HG03103 (cell line): ENCODE measurements at regions not wholly inside any gene's neighbourhood (a gene's known extent, or its start where the extent isn't known, plus 50 kb on each side); places are given as distances from the start of the nearest gene placed in this dataset.

Experiments used
- ATAC-seq: cut with Tn5 transposase; IDR thresholded peaks from one replicate; pipeline ENCODE4 v1.9.1; 2021; ENCODE audit warnings: low read depth; ENCODE audit not compliant: unreplicated experiment

GRCh38 chr15:62459875-62460274 is 294.8 kb upstream of the C2CD4B start:
- no peak for ATAC-seq

DNA sequence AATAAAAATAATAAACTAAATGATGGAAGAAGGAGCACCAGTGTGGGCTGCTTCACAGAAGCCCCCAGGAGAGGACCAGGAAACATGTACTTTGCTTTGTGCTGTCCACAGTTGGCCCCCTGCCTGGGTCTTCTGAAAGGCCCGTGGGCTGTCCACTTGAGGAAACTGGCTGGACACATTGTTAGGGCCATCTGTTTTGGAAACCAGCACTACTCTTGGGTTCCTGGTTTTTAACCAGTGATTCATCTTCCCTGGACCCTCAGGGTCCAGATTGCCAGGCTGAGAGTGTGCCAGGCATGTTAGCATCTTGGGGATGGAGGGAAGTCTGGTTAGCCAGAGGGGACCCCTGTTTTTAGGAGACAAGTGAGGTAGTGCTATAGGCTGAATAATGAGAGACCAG is 297.2 kb upstream of the C2CD4B start:
- no peak for ATAC-seq

DNA sequence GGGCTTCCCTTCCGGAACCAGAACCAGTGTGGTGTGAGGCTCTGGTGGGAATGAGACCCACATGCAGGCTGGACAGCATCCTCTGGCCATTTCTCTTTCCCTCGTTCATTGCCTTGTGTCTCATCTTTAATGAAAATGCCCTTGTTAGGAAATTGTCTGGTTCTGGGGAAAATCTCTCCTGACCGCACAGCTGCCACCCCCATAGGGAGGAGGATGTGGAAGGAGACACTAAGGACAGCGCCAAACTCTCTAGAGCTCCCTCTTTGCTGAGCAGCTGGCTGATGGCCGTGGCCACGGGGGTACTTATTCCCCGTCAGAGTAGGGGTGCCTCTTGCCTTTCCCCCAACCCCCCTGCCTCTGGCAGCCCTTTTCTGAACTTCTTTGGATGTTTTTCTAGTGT is 297.6 kb upstream of the C2CD4B start:
- ATAC-seq, result no peak

GRCh38 chr15:62464705-62465104 is 299.6 kb upstream of the C2CD4B start:
- ATAC-seq, result no peak

DNA sequence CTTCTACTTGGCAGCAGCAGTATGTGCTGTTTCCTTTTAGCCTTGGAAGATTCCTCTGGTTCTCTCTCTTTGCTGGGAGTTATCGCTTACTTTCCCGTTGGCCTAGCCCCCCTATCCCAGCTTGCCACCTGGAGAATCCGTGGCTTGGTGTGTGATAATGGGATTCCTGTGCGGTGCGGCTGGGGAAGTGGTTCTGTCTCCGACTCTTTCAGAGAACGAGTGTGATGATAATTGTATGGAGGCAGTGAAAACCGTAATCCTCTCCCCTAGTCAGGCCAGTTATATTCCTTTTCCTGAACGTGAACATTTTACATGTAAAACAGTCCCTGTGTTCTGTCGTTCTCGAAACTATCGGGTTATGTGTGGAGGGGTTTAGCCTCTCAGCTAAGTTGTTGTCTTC is 300.1 kb upstream of the C2CD4B start:
- no peak for ATAC-seq

DNA sequence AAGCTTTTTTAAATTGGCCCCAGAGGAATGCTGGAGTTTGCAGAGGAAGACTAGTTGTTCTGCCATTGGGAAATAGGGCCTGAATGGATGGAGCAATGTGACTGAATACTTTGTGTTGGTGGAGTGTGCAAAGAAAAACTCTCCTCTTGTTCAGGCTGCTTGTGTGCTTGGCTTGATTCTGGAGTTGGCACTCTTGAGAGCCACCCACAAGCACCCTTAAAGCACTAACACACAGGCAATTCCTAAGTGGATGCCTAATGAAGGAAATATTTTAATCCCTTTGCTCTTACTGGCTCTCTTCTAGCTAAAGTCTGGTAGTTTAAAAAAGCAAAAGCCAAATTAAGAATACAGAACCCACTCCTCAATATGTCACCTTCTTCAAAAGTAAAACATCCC is 304.4 kb upstream of the C2CD4B start:
- no peak for ATAC-seq

DNA sequence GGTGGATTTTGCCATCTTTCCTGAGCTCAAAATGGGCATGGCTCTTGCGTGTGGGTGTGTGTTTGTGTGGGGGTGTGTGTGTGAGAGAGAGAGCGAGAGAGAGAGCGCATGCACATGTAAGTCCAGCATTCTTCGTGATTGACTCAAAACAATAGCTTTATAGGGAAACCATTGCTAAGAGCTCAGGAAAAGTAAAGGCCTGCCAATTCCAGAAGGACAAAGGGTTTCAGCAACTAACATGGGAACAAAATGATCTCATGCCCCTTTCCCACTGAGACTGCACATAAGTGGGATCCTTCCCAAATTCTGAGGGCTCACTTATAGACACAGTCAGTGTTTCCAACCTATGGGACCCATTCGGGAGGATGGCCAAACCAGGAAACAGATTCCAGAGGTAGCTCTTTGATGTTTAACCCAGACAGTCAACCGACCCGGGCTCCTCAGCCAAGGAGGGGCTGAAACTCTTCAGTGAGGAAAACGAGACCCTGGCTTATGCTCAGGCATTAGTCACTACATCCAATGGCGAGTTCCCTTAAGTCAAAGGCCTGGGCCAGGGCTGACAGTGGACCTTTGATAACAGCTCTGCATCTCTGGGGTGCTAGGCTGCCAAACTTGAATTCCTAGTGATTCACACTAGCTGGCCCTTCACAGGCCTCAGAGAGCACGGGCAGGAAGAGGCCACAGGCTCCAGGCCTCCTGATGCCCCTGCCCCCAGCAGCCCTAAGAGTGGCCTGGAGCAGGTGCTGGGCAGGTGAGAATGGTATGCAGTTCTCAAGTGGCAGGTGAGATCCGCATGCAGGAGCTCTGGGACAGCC is 305.0 kb upstream of the C2CD4B start:
- ATAC-seq, result no peak

DNA sequence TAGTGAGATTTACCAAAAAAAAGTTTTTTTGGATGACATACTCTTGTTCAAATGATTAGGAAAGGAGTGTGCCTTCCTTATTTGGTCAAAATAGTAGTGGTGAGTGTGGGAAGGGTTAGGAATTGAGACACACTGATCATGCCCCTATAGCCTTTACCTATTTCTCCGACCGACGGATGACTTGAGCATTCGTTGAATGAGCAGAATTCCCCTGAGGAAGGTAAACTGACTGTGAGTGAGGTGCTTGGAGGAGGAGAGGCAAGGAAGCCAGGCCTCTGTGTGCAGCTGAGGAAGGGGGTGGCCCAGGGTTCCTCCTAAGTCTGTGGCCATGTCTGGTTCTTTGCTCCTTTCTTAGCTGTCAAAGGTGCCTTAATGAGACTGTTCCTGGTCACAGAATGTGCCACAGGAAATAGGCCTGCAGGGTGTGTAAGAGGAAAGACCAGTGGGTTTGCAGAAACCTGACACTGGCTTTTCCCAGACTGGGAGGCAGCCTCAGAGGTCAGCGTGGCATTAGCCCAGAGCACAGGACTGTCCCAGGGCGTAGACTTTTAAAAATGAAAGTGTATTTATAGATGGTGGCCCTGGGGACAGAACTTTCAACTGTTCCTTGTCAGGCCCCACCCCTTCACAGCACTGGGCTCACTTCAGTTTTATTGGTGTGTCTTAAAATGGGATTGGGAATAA is 307.7 kb upstream of the C2CD4B start:
- no peak for ATAC-seq

- ATAC-seq, result no peak
Measured at GRCh38 chr15:62474021-62474770, 309.1 kb upstream of the C2CD4B start.

GRCh38 chr15:62474771-62475124 is 309.7 kb upstream of the C2CD4B start:
- ATAC-seq, result no peak

DNA sequence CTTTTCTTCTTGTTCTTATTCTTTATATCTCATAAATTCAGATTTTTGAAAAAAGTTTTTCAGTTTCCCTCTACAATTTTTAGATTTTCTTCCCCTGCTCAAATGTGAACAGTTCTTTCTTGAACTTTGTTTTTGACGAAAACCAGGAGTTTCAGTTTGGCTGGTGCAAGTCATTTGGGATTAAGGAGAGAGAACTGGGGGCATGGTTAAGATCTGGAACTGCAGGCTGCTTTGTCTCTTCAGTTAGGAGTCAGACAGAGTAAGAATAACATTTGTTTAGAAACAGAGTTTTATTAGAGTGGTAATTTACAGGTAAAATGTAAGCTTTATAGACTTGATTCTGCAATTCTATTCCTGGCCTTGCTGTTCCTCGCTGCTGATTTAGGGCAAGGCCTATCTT is 310.5 kb upstream of the C2CD4B start:
- ATAC-seq, result no peak

DNA sequence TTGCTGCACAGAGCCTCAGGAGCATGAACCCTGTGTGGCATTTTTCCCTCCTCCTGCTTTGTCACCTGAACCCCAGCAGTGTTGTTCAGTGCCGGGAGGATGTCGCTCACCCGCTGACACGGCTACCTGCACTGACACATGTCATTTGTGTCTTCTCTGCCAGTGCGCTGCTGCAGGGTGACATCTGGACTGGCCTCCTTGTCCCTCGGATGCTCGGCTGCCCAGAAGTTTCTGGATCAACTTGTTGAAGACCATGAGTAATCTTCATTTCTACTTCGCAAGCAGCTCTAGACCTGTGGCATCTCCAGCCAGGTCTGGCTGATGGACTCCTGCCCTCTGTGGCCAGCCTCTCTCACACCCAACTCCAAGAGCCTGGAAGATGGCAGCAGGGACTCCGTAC is 311.1 kb upstream of the C2CD4B start:
- no peak for ATAC-seq

- no peak for ATAC-seq
Measured at GRCh38 chr15:62477929-62478328, 312.8 kb upstream of the C2CD4B start.

DNA sequence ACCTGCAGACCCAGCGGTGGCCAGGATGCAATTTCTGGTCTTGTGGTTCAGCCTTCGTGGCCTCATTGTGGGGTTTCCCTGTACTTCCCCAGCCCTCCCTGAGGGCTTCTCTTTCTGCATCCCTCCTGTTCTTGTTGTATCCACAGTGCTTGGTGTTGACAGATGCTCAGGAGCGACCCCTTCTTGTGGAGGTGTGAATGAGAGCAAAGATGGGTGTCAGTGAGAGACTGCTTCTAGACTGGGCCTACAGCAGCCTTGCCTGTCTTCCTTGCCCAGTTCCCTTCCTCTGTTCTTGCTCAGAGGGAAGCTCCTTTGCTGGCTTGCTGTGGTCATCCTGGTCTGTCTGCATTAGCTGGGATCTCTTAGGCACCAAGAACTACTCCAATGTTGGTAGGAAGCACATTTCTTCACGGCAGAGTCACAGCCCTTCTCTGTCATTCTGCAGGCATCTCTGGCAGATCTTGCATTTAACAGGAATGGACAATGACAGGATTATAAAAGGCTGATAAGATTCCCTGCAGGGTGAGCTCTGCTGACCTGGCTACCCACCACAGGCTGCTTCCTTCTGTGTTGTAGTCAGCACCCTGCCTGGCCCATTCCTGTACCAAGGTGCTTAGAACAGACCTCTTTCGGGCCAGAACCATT is 317.8 kb upstream of the C2CD4B start:
- ATAC-seq, result no peak

- no peak for ATAC-seq
Measured at GRCh38 chr15:62483814-62484213, 318.7 kb upstream of the C2CD4B start.

DNA sequence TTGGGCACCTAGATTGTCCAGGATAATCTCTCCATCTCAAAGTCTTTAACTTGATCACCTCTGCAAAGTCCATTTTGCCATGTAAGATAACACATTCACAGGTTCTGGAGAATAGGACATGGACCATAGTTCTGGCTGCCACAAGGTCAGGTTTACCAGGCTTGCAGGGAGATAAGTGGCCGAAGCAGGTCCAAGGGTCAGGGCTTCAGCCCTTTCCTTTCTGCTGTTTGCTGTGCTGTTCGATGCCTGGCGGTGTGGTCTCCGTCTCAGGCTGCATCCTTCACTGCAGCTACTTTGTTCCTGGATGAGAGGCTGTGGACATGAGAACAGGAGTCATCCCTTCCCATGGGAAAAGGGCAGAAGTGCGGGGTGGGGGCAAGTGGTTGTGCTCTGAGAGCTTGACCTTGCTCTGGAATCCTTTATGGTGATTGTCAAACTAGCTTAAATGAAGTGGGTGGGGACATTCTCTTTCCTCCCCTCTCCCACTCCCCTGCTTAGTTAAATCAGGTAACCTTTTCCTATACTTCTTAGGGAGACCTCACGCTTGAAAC is 320.2 kb upstream of the C2CD4B start:
- no peak for ATAC-seq

DNA sequence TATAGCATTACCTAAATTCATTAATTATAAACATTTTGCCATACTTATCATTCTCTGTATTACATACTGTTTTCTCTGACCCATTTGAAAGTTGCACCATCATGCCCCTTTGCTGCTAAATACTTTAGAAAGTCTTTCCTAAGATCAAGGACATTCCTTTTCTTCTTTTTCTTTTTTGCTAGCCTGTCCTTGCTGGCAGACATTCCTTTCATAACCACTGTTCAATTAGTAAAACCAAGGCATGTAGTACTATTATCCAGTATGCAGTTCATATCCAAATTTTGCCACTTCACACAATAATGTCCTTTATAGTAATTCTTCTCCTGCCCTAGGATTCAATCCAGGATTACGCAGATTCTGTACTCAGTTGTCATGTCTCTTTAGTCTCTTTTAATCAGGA is 321.0 kb upstream of the C2CD4B start:
- ATAC-seq, result no peak

DNA sequence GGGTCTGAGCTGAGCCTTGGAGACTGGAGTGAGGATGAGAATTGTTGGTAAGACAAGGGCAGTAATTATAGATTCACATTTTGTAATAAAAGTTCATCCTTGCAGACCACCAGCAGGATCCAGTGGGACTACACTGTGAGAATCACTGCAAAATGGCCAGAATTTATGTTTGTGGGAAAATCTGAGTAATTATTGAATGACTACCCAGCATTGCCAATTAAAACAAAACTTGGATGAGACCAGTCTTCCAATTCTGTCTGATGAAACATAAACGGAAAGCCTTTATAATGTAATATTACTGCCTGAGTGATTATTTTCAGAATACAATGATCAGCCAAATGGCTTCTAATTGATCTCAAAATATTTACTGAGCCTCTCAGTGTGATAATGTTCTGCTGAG is 323.3 kb upstream of the C2CD4B start:
- ATAC-seq, result no peak

DNA sequence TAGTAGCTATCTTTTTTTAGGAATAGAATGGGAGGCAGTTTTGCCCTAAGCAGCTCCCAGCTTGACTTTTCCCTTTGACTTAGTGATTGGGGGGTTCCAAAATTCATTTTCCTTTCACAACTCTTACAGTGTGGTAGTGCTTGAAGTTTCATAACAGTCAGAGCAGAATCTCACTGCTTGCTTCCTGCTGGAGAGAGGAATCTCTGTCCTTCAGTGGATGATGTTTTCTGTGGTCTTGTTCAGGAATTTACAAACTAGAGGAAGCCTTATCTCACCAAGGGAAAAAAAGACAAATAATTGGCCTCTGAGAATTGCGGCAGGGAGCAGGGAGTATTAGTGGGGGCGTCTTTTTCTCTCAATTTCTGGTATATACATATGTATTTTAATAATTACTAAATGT is 326.6 kb upstream of the C2CD4B start:
- ATAC-seq, result no peak

GRCh38 chr15:62492900-62493299 is 327.8 kb upstream of the C2CD4B start:
- no peak for ATAC-seq

- ATAC-seq, result no peak
Measured at GRCh38 chr15:62494197-62494596, 329.1 kb upstream of the C2CD4B start.
